Left ventricle myocardium inferior (tissue), 1 donor: ENCODE measurements at regions not wholly inside any gene's neighbourhood (a gene's known extent, or its start where the extent isn't known, plus 50 kb on each side); places are given as distances from the start of the nearest gene placed in this dataset.

Source experiments
- DNase-seq: peaks from one replicate; pipeline ENCODE4 v3.0.0-alpha.2; 2020
- H3K27ac ChIP-seq: fragments of 200-600 bp; replicated peaks from 2 replicates; pipeline ENCODE4 v1.8.0; 2021
- H3K27me3 ChIP-seq: fragments of 200-600 bp; 2 replicates; pipeline ENCODE4 v1.8.0; 2021; ENCODE audit warnings: low read depth
- H3K36me3 ChIP-seq: fragments of 200-600 bp; 2 replicates; pipeline ENCODE4 v1.8.0; 2021
- H3K4me1 ChIP-seq: fragments of 200-600 bp; 2 replicates; pipeline ENCODE4 v1.8.0; 2021
- H3K4me3 ChIP-seq: fragments of 200-600 bp; 2 replicates; pipeline ENCODE4 v1.8.0; 2021; ENCODE audit warnings: mild to moderate bottlenecking, moderate library complexity
- H3K9me3 ChIP-seq: fragments of 200-600 bp; replicated peaks from 2 replicates; pipeline ENCODE4 v1.8.0; 2021
- intact Hi-C: fragments of 100-400 bp; cut with micrococcal nuclease; formaldehyde crosslinking; loops from one replicate; pipeline ENCODE4 v1.11.0; 2022
- TF ChIP-seq, protein P1 (sequence below): fragments of 200-600 bp; IDR thresholded peaks from 2 replicates; pipeline ENCODE4 v1.8.0; 2021; ENCODE audit warnings: antibody characterized with exemption, mild to moderate bottlenecking, borderline replicate concordance
- donor health status: DM: no; HTN: yes; CAD: no; lungs with severe emphysema.

DNA sequence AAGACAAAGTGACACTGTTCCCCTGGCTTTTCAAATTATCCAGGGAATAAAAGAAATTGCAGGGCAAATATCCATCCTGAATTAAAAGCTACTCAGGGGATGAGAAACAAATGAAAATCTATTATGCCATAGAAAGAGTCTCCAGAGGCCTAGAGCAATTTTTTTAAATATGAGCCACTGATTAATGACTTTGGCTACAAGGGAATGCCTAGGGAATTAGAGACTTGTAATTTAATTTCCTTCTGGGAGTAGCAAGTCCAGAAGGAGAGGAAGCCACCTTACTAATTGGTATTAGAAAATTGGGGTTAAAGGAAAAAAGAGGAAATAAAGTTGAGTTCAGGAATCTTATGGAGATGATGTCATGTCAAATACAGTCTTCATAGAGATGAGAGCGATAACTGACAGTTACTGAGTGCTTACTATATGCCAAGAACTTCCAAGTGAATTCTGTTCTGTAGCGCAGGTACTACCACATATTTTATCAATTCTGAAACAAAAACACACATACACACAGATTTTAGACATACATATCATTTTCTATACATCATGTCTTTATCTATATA lies 304.4 kb downstream of the DUSP6 start:
- TF ChIP-seq, protein P1, sequence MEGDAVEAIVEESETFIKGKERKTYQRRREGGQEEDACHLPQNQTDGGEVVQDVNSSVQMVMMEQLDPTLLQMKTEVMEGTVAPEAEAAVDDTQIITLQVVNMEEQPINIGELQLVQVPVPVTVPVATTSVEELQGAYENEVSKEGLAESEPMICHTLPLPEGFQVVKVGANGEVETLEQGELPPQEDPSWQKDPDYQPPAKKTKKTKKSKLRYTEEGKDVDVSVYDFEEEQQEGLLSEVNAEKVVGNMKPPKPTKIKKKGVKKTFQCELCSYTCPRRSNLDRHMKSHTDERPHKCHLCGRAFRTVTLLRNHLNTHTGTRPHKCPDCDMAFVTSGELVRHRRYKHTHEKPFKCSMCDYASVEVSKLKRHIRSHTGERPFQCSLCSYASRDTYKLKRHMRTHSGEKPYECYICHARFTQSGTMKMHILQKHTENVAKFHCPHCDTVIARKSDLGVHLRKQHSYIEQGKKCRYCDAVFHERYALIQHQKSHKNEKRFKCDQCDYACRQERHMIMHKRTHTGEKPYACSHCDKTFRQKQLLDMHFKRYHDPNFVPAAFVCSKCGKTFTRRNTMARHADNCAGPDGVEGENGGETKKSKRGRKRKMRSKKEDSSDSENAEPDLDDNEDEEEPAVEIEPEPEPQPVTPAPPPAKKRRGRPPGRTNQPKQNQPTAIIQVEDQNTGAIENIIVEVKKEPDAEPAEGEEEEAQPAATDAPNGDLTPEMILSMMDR, result no peak
- H3K27me3 ChIP-seq, result no peaks in the 10 kb centered on the region
- no peak for DNase-seq
- intact Hi-C loops, result no loop called here
- no peaks in the 10 kb centered on the region for H3K4me1 ChIP-seq
- H3K27ac ChIP-seq, result no peak overlapping the region
- no peaks in the 10 kb centered on the region for H3K36me3 ChIP-seq
- no peaks in the 10 kb centered on the region for H3K9me3 ChIP-seq
- H3K4me3 ChIP-seq, result no peak overlapping the region

DNA sequence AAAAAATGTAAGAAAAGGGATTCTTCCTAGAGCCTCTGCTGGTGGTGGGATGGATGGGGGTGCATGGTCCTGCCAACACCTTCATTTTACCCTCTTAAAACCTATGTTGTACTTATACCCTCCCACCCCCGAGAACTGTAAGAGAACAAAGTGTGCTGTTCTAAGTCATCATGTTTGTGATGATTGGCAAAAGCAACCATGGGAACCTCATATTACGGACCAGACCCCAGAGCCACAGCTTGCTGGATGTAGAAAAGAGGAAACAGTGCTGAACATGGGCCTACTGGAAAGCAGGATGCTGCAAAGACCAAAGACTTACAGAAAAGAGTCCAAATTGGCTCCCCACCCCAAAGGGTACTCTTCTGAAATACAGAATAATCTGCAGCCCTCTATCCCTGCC lies 311.2 kb downstream of the DUSP6 start:
- intact Hi-C loops, result no loop called here
- no peaks in the 10 kb centered on the region for H3K9me3 ChIP-seq

DNA sequence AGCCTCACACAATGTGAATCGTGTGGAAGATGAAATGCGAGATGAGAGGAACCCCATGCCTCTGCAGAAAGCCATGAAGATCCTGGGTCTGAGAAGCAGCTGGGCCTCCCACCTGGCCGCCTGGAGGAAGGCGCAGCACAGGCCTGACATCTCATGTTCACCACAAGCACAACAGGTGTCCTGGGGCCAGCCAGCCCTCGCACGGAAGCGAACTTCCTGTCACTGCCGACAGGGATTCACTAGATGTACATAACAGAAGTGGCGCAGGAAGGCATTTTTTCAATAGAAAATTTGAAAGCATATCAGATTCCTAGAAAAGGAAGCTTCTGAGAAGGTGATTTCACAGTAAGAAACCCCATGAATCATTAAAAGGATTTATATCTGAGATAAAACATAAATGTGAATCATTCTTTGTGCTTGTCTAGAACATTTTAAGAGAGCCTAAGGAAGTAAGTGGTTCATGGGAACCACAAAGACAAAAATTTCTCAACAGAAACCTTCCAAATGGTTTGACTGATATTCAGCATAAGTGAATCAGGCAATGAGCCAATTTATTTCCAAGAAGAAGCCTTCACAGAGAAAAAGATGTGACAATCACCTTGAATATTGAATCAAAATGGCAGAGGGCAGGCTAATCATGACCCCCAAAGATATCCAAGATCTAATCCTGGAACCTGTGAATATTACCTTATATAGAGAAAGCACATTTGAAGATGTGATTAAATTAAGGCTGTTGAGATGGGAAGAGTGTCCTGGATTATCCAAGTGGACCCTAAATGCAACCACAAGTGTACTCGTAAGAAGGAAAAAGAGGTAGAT lies 311.9 kb downstream of the DUSP6 start:
- Histone ChIP-seq H3K27me3 (peaks cover 2% of the 10 kb centered on the region), H3K36me3 (no peaks in the 10 kb centered on the region), H3K4me3 (no peak overlapping the region), H3K9me3 (no peaks in the 10 kb centered on the region), H3K27ac (no peak overlapping the region), H3K4me1 (no peaks in the 10 kb centered on the region)
- DNase-seq, result no peak
- TF ChIP-seq, protein P1, result no peak
- intact Hi-C loops, result no loop called here

More for the DNA sequence above, 311.2 kb downstream of the DUSP6 start:
- DNase-seq, result no peak
- Histone ChIP-seq H3K36me3 (no peaks in the 10 kb centered on the region), H3K27me3 (no peaks in the 10 kb centered on the region), H3K4me1 (no peaks in the 10 kb centered on the region), H3K4me3 (no peak overlapping the region), H3K27ac (no peak overlapping the region)
- TF ChIP-seq, protein P1, result no peak

DNA sequence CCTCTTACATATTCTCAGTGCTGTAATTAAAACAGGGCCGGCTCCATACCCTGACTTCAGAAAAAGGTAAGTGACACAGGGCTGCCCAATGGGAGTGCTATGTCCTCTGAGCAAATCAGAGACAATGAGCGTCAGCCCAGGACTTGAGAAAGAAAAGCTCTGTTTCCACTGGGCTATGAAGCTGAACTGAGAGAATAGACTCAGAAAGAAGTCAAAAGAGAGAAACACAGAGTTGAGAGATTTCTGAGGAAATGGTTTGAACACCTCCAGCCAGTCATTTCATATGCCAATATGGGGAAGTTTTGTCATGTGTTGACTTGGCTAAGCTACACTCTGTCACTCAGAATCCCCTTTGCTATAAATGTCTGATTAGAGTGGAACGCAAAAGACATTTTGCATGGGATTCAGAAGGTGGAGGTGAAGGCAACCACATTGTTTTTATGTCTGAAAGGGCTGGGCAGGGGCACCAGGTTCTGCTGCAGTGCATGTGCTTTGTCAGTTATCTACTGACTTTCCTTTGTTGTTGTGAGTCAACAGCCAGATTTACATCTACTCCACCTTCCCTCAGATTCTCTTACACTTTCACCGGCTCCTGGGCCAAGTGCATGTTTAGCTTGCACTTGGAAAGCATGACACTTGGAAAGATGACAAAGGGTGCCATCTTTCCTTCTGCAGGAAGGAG lies 313.3 kb downstream of the DUSP6 start:
- Histone ChIP-seq H3K4me1 (no peaks in the 10 kb centered on the region), H3K27ac (no peak overlapping the region), H3K4me3 (no peak overlapping the region), H3K36me3 (no peaks in the 10 kb centered on the region), H3K27me3 (peaks cover 4% of the 10 kb centered on the region), H3K9me3 (no peaks in the 10 kb centered on the region)
- intact Hi-C loops, result no loop called here
- no peak for DNase-seq
- TF ChIP-seq, protein P1, result no peak

DNA sequence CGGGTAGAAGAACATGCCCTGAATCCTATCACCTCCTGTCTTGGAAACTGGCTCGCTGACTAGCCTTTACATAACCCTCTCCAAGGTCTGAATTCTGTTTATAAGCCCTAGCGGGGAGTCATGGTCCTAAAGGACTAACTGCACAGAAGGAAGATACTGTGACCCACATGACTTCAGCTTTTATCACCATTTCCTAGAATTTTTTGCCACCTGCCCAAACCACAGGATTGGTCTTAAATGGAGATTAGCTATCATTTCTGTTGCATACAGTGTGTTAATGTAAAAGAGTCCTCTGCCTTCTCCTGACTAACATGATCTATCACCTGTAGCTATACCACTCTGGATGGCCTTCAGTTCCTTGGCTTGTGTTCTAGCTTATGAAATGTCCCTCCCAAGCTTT lies 319.2 kb downstream of the DUSP6 start:
- TF ChIP-seq, protein P1, result no peak
- no peak for DNase-seq
- Histone ChIP-seq H3K27me3 (peaks cover 15% of the 10 kb centered on the region), H3K4me1 (no peaks in the 10 kb centered on the region), H3K36me3 (no peaks in the 10 kb centered on the region), H3K4me3 (no peak overlapping the region), H3K27ac (no peak overlapping the region), H3K9me3 (no peaks in the 10 kb centered on the region)
- intact Hi-C loops, result no loop called here
